Esophagus squamous epithelium (tissue), 5 donors: ENCODE measurements at regions not wholly inside any gene's neighbourhood (a gene's known extent, or its start where the extent isn't known, plus 50 kb on each side); places are given as distances from the start of the nearest gene placed in this dataset.

ENCODE experiments used
- DNase-seq: peaks from one replicate; lab custom pipeline; 2025; lab: John Stamatoyannopoulos, UW
- H3K27ac ChIP-seq, 4 donors: fragments of 200-600 bp; sonication (generic); one replicate each; pipeline ENCODE4 v1.5.1; 2016 to 2019; ENCODE audit warnings: mild to moderate bottlenecking in 1 of 4
- H3K27me3 ChIP-seq, 4 donors: fragments of 200-600 bp; sonication (generic); 1 replicate in 3 of 4; 2 replicates in 1 of 4; pipeline versions ENCODE4 v1.5.1 to v1.6.0; 2017 to 2021; ENCODE audit warnings: antibody characterized with exemption in 1 of 4
- H3K36me3 ChIP-seq, 3 donors: fragments of 200-600 bp; sonication (generic); one replicate each; pipeline ENCODE4 v1.5.1; 2016 to 2019
- H3K4me1 ChIP-seq, 3 donors: fragments of 200-600 bp; sonication (generic); one replicate each; pipeline ENCODE4 v1.5.1; 2017 to 2019
- H3K4me3 ChIP-seq, 4 donors: fragments of 200-600 bp; sonication (generic); 1 replicate in 3 of 4; 2 replicates in 1 of 4; pipeline ENCODE4 v1.5.1; 2016 to 2019; ENCODE audit warnings: mild to moderate bottlenecking in 2 of 4, moderate library complexity in 1 of 4
- H3K9me3 ChIP-seq, 3 donors: fragments of 200-600 bp; sonication (generic); one replicate each; pipeline ENCODE4 v1.5.1; 2016 to 2019
- CTCF ChIP-seq, 6 experiments: fragments of 450-650 bp in 4 of 6; fragments of 200-600 bp in 2 of 6; sonication (generic) in 2 of 6; IDR thresholded peaks; one replicate each; pipeline ENCODE4 v1.5.1; 2016 to 2019; ENCODE audit warnings: antibody characterized with exemption in 6 of 6, mild to moderate bottlenecking in 4 of 6, moderate library complexity in 4 of 6
- POLR2A ChIP-seq, 4 donors: fragments of 450-650 bp; IDR thresholded peaks; one replicate each; pipeline ENCODE4 v1.6.1; 2017; ENCODE audit warnings: antibody characterized with exemption in 4 of 4, mild to moderate bottlenecking in 4 of 4, moderate library complexity in 3 of 4
- WGBS, 2 donors: methylation state at CpG; one replicate each; pipeline ENCODE4 v1.1.5; 2018; 5-methylcytosine and 5-hydroxymethylcytosine counted together
- intact Hi-C: fragments of 100-400 bp; cut with DNase I; formaldehyde crosslinking; loops from one replicate; pipeline ENCODE4 v1.15.0; 2022
- donor health status: DM: yes; HTN: yes; CAD: no.

GRCh38 chrX:55167124-55167803 is 52.9 kb upstream of the PAGE5 start:
- intact Hi-C loops, result no loop called here

GRCh38 chrX:55167901-55168300 is 52.2 kb upstream of the PAGE5 start:
- TF ChIP-seq POLR2A (IDR thresholded peaks at IDR 0.05) (no peak), CTCF (IDR thresholded peaks at IDR 0.05) (no peak)
- Histone ChIP-seq H3K27ac (no peak overlapping the region), H3K4me1 (no peaks in the 10 kb centered on the region), H3K9me3 (no peaks in the 10 kb centered on the region), H3K36me3 (no peaks in the 10 kb centered on the region), H3K4me3 (no peak overlapping the region), H3K27me3 (no peaks in the 10 kb centered on the region)
- DNase-seq, result no peak
- WGBS, 2 donors, result 71 to 92% methylated on average over 4 of the region's 4 CpGs
- intact Hi-C loops, result no loop called here

More at GRCh38 chrX:55167124-55167803, 52.9 kb upstream of the PAGE5 start:
- no peak overlapping the region for H3K27ac ChIP-seq
- TF ChIP-seq POLR2A (IDR thresholded peaks at IDR 0.05) (no peak), CTCF (IDR thresholded peaks at IDR 0.05) (no peak)
- no peaks in the 10 kb centered on the region for H3K9me3 ChIP-seq
- DNase-seq, result no peak
- H3K4me1 ChIP-seq, result no peaks in the 10 kb centered on the region
- H3K36me3 ChIP-seq, result no peaks in the 10 kb centered on the region
- 63 to 65% methylated on average over 3 of the region's 3 CpGs for WGBS, 2 donors
- H3K4me3 ChIP-seq, result no peak overlapping the region
- no peaks in the 10 kb centered on the region for H3K27me3 ChIP-seq

GRCh38 chrX:55169782-55170181 is 50.4 kb upstream of the PAGE5 start:
- no peaks in the 10 kb centered on the region for H3K27me3 ChIP-seq
- no peak overlapping the region for H3K27ac ChIP-seq
- H3K9me3 ChIP-seq, result no peaks in the 10 kb centered on the region
- no peaks in the 10 kb centered on the region for H3K4me1 ChIP-seq
- intact Hi-C loops, result no loop called here
- TF ChIP-seq CTCF (IDR thresholded peaks at IDR 0.05) (no peak), POLR2A (IDR thresholded peaks at IDR 0.05) (no peak)
- no peak for DNase-seq
- no peak overlapping the region for H3K4me3 ChIP-seq
- H3K36me3 ChIP-seq, result no peaks in the 10 kb centered on the region
